A549 (cell line): ENCODE measurements at regions not wholly inside any gene's neighbourhood (a gene's known extent, or its start where the extent isn't known, plus 50 kb on each side); places are given as distances from the start of the nearest gene placed in this dataset.

Experiments used
- ATAC-seq, 2 experiments: fragments of 200-7000 bp in 1 of 2; fragments of >200 bp in 1 of 2; cut with Nextera tagmentation in 1 of 2; cut with Tn5 transposase in 1 of 2; 3 replicates each; pipeline versions ENCODE4 v1.8.0 to v1.9.1; 2018 to 2020; ENCODE audit warnings: mild to moderate bottlenecking in 1 of 2, moderate library complexity in 1 of 2
- CTCF ChIA-PET: fragments of 300-600 bp; sonication (Branson Sonifier 250); formaldehyde crosslinking; extraction: SDS; loops from one replicate; lab custom pipeline; 2021; ENCODE audit warnings: antibody characterized with exemption, inconsistent platforms; lab: Yijun Ruan, JAX
- POLR2A ChIA-PET: fragments of 350-600 bp; formaldehyde crosslinking; extraction: SDS; loops from one replicate; lab custom pipeline; 2021; ENCODE audit warnings: antibody characterized with exemption, inconsistent platforms; lab: Yijun Ruan, JAX
- DNase-seq, 2 experiments: peaks; one replicate each; pipeline versions ENCODE4 v3.0.0 to v3.0.0-alpha.2; 2011 to 2016; ENCODE audit warnings: low read depth in 1 of 2, low spot score in 1 of 2
- FAIRE-seq: peaks from 2 replicates; lab custom pipeline; 2011; peaks lifted over from hg19 to GRCh38; lab: Jason Lieb, UNC
- H3K27ac ChIP-seq, 2 experiments: fragments of >200 bp; sonication (Bioruptor Twin); formaldehyde crosslinking; 3 replicates each; pipeline ENCODE4 v1.5.1; 2016 to 2017
- H3K4me1 ChIP-seq: fragments of >200 bp; sonication (Bioruptor Twin); formaldehyde crosslinking; 3 replicates; pipeline ENCODE4 v1.6.1; 2016
- H3K4me2 ChIP-seq: fragments of >200 bp; sonication (Bioruptor Twin); formaldehyde crosslinking; 3 replicates; pipeline ENCODE4 v1.6.1; 2016
- H3K4me3 ChIP-seq: fragments of >200 bp; sonication (Bioruptor Twin); formaldehyde crosslinking; 3 replicates; pipeline ENCODE4 v1.5.1; 2016
- H3K9me3 ChIP-seq: fragments of >200 bp; sonication (Bioruptor Twin); formaldehyde crosslinking; 3 replicates; pipeline ENCODE4 v1.6.1; 2016
- BHLHE40 ChIP-seq: IDR thresholded peaks from 2 replicates; pipeline ENCODE4 v1.6.1; 2012; ENCODE audit warnings: low read depth, low read length, inconsistent platforms
- CBX2 ChIP-seq: fragments of 200-600 bp; sonication (generic); IDR thresholded peaks from 2 replicates; pipeline ENCODE4 v1.6.1; 2016; ENCODE audit warnings: low read depth, mild to moderate bottlenecking, borderline replicate concordance
- CEBPB ChIP-seq, 2 experiments: fragments of >200 bp in 1 of 2; sonication (Bioruptor Twin) in 1 of 2; formaldehyde crosslinking in 1 of 2; IDR thresholded peaks; 2 replicates each; pipeline ENCODE4 v1.6.1; 2012 to 2016
- CHD2 ChIP-seq: fragments of 150-350 bp; IDR thresholded peaks from 2 replicates; pipeline ENCODE4 v1.6.1; 2014; ENCODE audit warnings: low read length; ENCODE audit not compliant: partially characterized antibody
- EHF ChIP-seq: fragments of 250-450 bp; sonication (Bioruptor Pico); IDR thresholded peaks from 2 replicates; pipeline ENCODE4 v1.5.0; 2020; ENCODE audit warnings: mild to moderate bottlenecking
- EHMT2 ChIP-seq: fragments of 200-600 bp; sonication (generic); IDR thresholded peaks from 2 replicates; pipeline ENCODE4 v1.6.1; 2016; ENCODE audit warnings: antibody characterized with exemption, low read depth, mild to moderate bottlenecking, moderate library complexity
- EP300 ChIP-seq, 2 experiments: fragments of >200 bp; sonication (Bioruptor Twin); formaldehyde crosslinking; IDR thresholded peaks; 2 replicates in 1 of 2; 3 replicates in 1 of 2; pipeline ENCODE4 v1.6.1; 2016 to 2017
- ESRRA ChIP-seq: fragments of 150-350 bp; IDR thresholded peaks from 2 replicates; pipeline ENCODE4 v1.6.1; 2014; ENCODE audit warnings: mild to moderate bottlenecking, low read length, borderline replicate concordance
- FOSB ChIP-seq: fragments of 250-450 bp; sonication (Bioruptor Pico); IDR thresholded peaks from 2 replicates; pipeline ENCODE4 v1.5.0; 2020; ENCODE audit warnings: mild to moderate bottlenecking, moderate library complexity
- FOXS1 ChIP-seq: fragments of 250-450 bp; sonication (Bioruptor Pico); IDR thresholded peaks from 2 replicates; pipeline ENCODE4 v1.5.0; 2020; ENCODE audit warnings: mild to moderate bottlenecking, moderate library complexity
- HDAC2 ChIP-seq: fragments of 200-600 bp; sonication (generic); IDR thresholded peaks from 2 replicates; pipeline ENCODE4 v1.6.1; 2016
- HEYL ChIP-seq: fragments of 250-450 bp; sonication (Bioruptor Pico); IDR thresholded peaks from 2 replicates; pipeline ENCODE4 v1.8.0; 2021; ENCODE audit warnings: mild to moderate bottlenecking, moderate library complexity
- HOXA7 ChIP-seq: fragments of 250-450 bp; sonication (Bioruptor Pico); IDR thresholded peaks from 2 replicates; pipeline ENCODE4 v1.5.0; 2020; ENCODE audit warnings: mild to moderate bottlenecking, moderate library complexity
- HOXB13 ChIP-seq: fragments of 250-450 bp; sonication (Bioruptor Pico); IDR thresholded peaks from 2 replicates; pipeline ENCODE4 v1.5.0; 2020; ENCODE audit warnings: low read depth, mild to moderate bottlenecking, moderate library complexity
- JUN ChIP-seq, 2 experiments: fragments of >200 bp; sonication (Bioruptor Twin); formaldehyde crosslinking; IDR thresholded peaks; 2 replicates in 1 of 2; 3 replicates in 1 of 2; pipeline ENCODE4 v1.6.1; 2016 to 2017
- NFE2L2 ChIP-seq: fragments of 150-350 bp; conservative IDR thresholded peaks from 2 replicates; pipeline ENCODE4 v1.6.1; 2014; ENCODE audit warnings: low read length
- RARB ChIP-seq: fragments of 250-450 bp; sonication (Bioruptor Pico); IDR thresholded peaks from 2 replicates; pipeline ENCODE4 v1.8.0; 2021; ENCODE audit warnings: mild to moderate bottlenecking, moderate library complexity
- RCOR1 ChIP-seq: fragments of 150-350 bp; IDR thresholded peaks from 2 replicates; pipeline ENCODE4 v1.6.1; 2014; ENCODE audit warnings: antibody characterized with exemption, low read length, low read depth
- SMC3 ChIP-seq: fragments of >200 bp; sonication (Bioruptor Twin); formaldehyde crosslinking; IDR thresholded peaks from 3 replicates; pipeline ENCODE4 v1.6.1; 2018; ENCODE audit warnings: inconsistent platforms
- ZFP36 ChIP-seq: fragments of 450-650 bp; IDR thresholded peaks from 2 replicates; pipeline ENCODE4 v1.6.1; 2014; ENCODE audit warnings: borderline replicate concordance; ENCODE audit not compliant: partially characterized antibody
- ZNF302 ChIP-seq: fragments of 250-450 bp; sonication (Bioruptor Pico); IDR thresholded peaks from 2 replicates; pipeline ENCODE4 v1.9.0; 2021; ENCODE audit warnings: inconsistent platforms, mild to moderate bottlenecking, moderate library complexity
- WGBS: methylation state at CpG from one replicate; pipeline ENCODE4 v1.1.6; 2017; ENCODE audit errors: missing lambda C conversion rate; 5-methylcytosine and 5-hydroxymethylcytosine counted together
- TF ChIP-seq, protein P1 (sequence below): fragments of 150-350 bp; IDR thresholded peaks from 2 replicates; pipeline ENCODE4 v1.6.1; 2014; ENCODE audit warnings: low read depth, mild to moderate bottlenecking, low read length
- TF ChIP-seq, protein P2 (sequence below): fragments of >200 bp; sonication (Bioruptor Twin); formaldehyde crosslinking; IDR thresholded peaks from 3 replicates; pipeline ENCODE4 v1.5.1; 2016
- TF ChIP-seq, protein P3 (sequence below): fragments of 250-450 bp; sonication (Bioruptor Pico); IDR thresholded peaks from 2 replicates; pipeline ENCODE4 v1.5.0; 2020; ENCODE audit warnings: low read depth, mild to moderate bottlenecking, moderate library complexity
- TF ChIP-seq, protein P4 (sequence below): fragments of 450-650 bp; IDR thresholded peaks from 2 replicates; pipeline ENCODE4 v1.6.1; 2014; ENCODE audit warnings: antibody characterized with exemption
- TF ChIP-seq, protein P5 (sequence below): IDR thresholded peaks from 2 replicates; pipeline ENCODE4 v1.6.1; 2012
- TF ChIP-seq, protein P6 (sequence below): IDR thresholded peaks from 2 replicates; pipeline ENCODE4 v1.6.1; 2012; ENCODE audit warnings: low read depth, borderline replicate concordance
- TF ChIP-seq, protein P7 (sequence below): fragments of >200 bp; sonication (Bioruptor Twin); formaldehyde crosslinking; IDR thresholded peaks from 2 replicates; pipeline ENCODE4 v1.6.1; 2016

DNA sequence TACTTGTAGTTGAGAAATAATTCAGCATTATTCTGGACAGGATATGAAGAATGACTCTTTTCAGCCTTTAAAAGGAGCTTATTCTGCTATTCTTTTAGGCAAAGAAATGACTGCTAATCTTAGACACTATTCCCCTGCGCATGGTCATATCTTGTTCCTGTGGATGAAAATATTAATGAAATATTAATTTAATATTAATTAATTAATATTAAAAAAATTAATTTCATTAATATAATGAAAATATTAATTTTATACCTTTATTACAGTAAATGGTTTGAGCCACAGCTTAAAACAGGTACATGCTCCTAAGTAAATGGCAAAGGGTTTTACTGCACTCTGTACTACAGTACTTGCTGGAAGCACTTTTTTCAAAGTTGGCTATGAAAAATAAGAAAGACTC is 890.1 kb upstream of the PIK3C3 start (continued):
- no peak for TF ChIP-seq EHF (CRISPR knock-in tag)
- no peak for TF ChIP-seq RCOR1
- TF ChIP-seq BHLHE40: no peak
- no peak for TF ChIP-seq FOXS1 (CRISPR knock-in tag)
- no peak for TF ChIP-seq HOXA7 (CRISPR knock-in tag)

DNA sequence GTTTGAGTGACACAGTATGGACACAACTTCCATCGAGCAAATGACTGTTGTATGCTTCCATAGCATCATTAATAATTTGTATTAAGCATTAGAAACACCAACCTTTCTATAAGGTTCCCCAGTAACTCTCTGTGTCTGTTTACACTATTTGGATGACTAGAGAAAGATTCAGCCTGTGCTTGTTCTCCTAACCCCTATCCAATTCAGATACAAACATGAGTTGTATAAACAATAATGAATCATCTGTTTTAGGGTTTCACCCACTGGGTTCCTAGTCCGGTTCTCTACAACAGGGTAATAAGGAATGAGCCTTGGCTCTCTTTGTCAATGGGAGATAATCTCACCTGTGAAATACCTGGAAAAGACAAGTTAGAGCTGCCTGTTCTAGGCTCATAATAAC is 894.1 kb upstream of the PIK3C3 start:
- ChIA-PET POLR2A (no interaction called here), CTCF (no interaction called here)
- no peak for DNase-seq
- ATAC-seq: no peak
- H3K9me3 ChIP-seq: no peaks in the 10 kb centered on the region
- whole genome bisulfite sequencing: 0% methylated on average over 2 of the region's 2 CpGs
- no peaks in the 10 kb centered on the region for H3K4me1 ChIP-seq
- FAIRE-seq: no peak
- H3K27ac ChIP-seq: no peak overlapping the region
- H3K4me2 ChIP-seq: no peak overlapping the region
- H3K4me3 ChIP-seq: no peak overlapping the region
- TF ChIP-seq CHD2 (no peak), ZNF302 (no peak), NFE2L2 (no peak), HOXA7 (CRISPR knock-in tag) (no peak)

DNA sequence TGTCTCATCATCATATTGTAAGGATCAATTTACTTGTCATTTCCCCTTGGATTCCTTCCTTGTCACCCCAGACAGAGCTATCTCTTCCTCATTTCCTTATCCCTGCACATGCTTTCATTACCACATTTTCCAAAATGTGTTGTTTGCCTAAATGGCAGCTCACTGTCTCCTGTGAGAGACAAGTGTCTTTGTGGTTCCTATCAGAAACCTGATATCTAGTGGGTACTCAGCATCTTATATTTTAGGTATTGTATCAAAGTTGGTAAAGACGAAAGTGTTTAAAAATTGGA is 896.0 kb upstream of the PIK3C3 start:
- Histone ChIP-seq H3K9me3 (no peaks in the 10 kb centered on the region), H3K4me1 (no peaks in the 10 kb centered on the region), H3K27ac (no peak overlapping the region), H3K4me2 (no peak overlapping the region), H3K4me3 (no peak overlapping the region)
- no peak for ATAC-seq
- no peak for FAIRE-seq
- ChIA-PET CTCF (no interaction called here), POLR2A (no interaction called here)
- DNase-seq: no peak
- WGBS: 19% methylated on average over 1 of the region's 1 CpG
- TF ChIP-seq HEYL (CRISPR knock-in tag) (no peak), BHLHE40 (no peak), ZFP36 (no peak), CEBPB (IDR thresholded peaks at IDR 0.05) (no peak), HDAC2 (no peak), EHF (CRISPR knock-in tag) (no peak), ESRRA (no peak), RARB (CRISPR knock-in tag) (no peak), CHD2 (no peak), EHMT2 (no peak), EP300 (IDR thresholded peaks at IDR 0.05) (no peak), CBX2 (no peak)
- TF ChIP-seq, protein P1, sequence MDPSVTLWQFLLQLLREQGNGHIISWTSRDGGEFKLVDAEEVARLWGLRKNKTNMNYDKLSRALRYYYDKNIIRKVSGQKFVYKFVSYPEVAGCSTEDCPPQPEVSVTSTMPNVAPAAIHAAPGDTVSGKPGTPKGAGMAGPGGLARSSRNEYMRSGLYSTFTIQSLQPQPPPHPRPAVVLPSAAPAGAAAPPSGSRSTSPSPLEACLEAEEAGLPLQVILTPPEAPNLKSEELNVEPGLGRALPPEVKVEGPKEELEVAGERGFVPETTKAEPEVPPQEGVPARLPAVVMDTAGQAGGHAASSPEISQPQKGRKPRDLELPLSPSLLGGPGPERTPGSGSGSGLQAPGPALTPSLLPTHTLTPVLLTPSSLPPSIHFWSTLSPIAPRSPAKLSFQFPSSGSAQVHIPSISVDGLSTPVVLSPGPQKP: no peak
- TF ChIP-seq, protein P2, sequence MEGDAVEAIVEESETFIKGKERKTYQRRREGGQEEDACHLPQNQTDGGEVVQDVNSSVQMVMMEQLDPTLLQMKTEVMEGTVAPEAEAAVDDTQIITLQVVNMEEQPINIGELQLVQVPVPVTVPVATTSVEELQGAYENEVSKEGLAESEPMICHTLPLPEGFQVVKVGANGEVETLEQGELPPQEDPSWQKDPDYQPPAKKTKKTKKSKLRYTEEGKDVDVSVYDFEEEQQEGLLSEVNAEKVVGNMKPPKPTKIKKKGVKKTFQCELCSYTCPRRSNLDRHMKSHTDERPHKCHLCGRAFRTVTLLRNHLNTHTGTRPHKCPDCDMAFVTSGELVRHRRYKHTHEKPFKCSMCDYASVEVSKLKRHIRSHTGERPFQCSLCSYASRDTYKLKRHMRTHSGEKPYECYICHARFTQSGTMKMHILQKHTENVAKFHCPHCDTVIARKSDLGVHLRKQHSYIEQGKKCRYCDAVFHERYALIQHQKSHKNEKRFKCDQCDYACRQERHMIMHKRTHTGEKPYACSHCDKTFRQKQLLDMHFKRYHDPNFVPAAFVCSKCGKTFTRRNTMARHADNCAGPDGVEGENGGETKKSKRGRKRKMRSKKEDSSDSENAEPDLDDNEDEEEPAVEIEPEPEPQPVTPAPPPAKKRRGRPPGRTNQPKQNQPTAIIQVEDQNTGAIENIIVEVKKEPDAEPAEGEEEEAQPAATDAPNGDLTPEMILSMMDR: no peak

DNA sequence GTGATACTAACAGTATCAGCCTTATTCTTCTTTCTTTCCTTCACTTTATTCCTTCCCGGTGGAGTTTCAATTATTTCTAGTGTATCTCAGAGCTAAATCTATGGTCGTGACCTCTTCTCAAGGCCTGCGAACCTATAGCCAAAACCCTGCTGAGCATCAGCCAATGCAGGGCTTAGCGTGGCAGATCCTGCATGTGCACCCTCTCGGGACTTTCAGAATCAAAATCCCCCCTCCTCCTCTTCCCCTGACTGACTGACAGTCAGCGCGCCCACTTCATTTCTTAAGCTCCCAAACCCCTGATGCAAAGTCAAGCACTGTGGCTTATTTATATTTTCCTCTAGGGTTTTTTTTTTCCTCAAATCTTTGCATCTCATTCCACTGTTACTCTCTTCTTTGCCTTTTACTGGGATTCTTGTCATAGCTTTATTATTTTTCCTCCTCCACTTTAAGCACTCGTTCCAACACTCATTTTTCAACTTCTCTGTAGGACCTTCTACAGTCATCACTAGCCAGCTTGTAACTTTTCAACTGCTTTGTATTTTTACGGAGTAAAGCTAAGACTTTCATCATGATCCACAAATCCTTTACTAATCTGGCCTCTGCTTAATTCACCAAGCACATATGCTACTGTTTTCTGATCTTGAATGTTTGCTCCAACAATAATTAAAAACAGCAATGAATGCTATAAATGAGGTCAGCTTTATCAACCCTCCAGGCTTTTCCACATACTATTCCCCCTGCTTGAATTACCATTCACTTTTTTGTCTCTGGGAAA is 896.5 kb upstream of the PIK3C3 start:
- H3K9me3 ChIP-seq: no peaks in the 10 kb centered on the region
- DNase-seq: no peak
- TF ChIP-seq HOXB13 (CRISPR knock-in tag) (no peak), EHF (CRISPR knock-in tag) (no peak), NFE2L2 (no peak), JUN (IDR thresholded peaks at IDR 0.05) (no peak), SMC3 (no peak), FOSB (CRISPR knock-in tag) (no peak)
- TF ChIP-seq, protein P3, sequence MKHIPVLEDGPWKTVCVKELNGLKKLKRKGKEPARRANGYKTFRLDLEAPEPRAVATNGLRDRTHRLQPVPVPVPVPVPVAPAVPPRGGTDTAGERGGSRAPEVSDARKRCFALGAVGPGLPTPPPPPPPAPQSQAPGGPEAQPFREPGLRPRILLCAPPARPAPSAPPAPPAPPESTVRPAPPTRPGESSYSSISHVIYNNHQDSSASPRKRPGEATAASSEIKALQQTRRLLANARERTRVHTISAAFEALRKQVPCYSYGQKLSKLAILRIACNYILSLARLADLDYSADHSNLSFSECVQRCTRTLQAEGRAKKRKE (CRISPR knock-in tag): no peak
- TF ChIP-seq, protein P4, sequence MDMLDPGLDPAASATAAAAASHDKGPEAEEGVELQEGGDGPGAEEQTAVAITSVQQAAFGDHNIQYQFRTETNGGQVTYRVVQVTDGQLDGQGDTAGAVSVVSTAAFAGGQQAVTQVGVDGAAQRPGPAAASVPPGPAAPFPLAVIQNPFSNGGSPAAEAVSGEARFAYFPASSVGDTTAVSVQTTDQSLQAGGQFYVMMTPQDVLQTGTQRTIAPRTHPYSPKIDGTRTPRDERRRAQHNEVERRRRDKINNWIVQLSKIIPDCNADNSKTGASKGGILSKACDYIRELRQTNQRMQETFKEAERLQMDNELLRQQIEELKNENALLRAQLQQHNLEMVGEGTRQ: no peak
- TF ChIP-seq, protein P5, sequence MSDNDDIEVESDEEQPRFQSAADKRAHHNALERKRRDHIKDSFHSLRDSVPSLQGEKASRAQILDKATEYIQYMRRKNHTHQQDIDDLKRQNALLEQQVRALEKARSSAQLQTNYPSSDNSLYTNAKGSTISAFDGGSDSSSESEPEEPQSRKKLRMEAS: no peak
- TF ChIP-seq, protein P6, sequence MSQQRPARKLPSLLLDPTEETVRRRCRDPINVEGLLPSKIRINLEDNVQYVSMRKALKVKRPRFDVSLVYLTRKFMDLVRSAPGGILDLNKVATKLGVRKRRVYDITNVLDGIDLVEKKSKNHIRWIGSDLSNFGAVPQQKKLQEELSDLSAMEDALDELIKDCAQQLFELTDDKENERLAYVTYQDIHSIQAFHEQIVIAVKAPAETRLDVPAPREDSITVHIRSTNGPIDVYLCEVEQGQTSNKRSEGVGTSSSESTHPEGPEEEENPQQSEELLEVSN: no peak
- TF ChIP-seq, protein P7, sequence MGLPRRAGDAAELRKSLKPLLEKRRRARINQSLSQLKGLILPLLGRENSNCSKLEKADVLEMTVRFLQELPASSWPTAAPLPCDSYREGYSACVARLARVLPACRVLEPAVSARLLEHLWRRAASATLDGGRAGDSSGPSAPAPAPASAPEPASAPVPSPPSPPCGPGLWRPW: no peak
- no peaks in the 10 kb centered on the region for H3K4me1 ChIP-seq
- no peak for FAIRE-seq
- ChIA-PET CTCF (no interaction called here), POLR2A (no interaction called here)
- 32% methylated on average over 9 of the region's 9 CpGs for WGBS
- no peak overlapping the region for H3K27ac ChIP-seq
- no peak for ATAC-seq
- H3K4me2 ChIP-seq: no peak overlapping the region
- H3K4me3 ChIP-seq: no peak overlapping the region
